GM18861 (cell line): ENCODE measurements at regions not wholly inside any gene's neighbourhood (a gene's known extent, or its start where the extent isn't known, plus 50 kb on each side); places are given as distances from the start of the nearest gene placed in this dataset.
"Not testable (repeated sequence)": the region's sequence is repeated elsewhere in the genome, so short reads cannot be mapped to it uniquely, and the experiment has no call there.

Experiments
- ATAC-seq: cut with Tn5 transposase; IDR thresholded peaks from one replicate; pipeline ENCODE4 v1.9.1; 2021; ENCODE audit not compliant: unreplicated experiment

DNA sequence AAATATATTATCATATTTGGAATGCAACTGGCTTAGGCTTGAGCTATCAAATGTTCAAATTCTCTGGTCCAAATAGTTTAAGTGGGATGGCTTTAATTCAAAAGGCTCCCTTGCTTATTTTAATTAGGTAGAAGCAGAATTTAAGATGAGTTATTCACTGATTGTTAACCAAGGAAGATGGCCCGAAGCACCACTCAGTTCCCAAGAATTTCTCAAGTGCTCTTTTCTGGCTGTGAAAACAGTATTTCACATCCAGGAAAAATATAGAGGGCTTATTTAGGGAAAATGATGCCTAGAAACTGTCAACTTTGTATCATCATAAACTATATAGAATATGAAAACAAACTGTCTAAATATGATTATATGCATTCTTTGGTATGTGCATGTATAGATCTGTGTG lies 246.5 kb upstream of the SFRP2 start:
- no peak for ATAC-seq

DNA sequence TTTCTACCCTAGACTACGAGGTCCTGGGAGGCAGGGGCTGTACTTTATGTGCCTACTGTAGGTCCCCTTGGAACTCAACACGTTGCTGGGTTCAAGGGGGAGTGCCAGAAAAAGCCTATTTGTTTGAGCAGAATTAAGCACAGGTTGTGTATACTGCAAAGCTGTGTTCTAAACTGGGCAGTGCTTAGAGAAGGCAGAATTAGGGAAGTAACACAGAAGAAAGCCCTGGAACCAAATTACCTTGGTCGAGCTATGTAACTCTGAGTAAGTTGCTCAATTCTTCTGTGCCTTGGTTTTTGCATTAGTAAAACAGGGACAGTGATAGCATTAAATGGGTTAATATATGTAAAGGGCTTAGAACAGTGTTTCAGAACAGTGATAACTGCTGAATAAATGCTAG lies 245.0 kb upstream of the SFRP2 start:
- ATAC-seq = no peak

DNA sequence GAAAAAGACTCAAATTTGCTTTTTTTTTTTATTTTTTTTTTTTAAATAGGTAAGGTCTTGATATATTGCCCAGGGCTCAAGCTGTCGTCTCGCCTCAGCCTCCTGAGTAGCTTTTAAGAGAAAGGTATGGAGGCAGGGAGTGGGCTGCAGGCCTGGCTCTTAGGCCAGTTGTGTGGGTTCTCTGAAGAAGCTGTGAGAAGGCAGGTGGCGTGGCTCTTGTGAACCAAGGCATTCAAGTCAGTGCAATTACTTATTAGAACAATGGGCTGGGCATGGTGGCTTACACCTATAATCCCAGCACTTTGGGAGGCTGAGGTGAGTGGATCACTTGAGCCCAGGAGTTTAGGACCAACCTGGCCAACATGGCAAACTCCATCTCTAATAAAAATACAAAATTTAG lies 244.0 kb upstream of the SFRP2 start:
- no peak for ATAC-seq

DNA sequence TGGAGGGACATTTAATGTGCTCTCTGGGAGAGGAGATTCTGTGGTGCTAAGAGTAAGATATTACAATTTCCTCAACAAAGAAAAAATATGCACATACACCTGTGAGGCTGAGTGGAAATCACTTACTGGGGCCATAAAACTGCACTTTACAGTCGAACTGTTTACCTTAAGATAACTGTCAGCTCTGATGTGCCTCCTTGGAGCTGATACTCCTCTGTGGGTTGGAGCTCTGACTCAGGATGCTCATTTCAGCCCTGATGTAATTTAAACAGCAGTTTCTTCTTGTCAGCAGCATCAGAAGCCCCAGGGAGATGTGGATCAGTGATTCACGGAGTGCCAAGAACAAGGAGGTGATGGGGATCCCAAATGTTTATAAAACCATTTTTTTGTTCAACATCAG lies 241.9 kb upstream of the SFRP2 start:
- no peak for ATAC-seq

DNA sequence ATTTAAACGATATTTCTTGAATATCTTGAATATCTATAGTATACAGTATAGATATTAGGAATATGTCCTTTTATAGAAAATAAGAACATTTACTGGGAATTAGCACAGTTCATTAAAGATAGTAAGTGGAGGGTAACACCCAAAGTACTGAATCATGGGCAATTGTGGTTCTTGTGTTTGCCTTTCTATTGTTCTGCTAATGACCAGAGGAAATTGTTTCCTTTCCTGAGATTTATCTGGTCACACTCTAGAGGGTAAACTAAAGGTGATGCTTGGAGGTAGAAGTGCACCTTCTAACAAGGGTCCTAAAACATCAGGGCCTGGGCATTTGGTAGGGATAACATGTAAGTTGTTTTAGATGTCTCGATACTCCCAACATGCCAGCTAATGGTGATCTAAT lies 241.3 kb upstream of the SFRP2 start:
- no peak for ATAC-seq

DNA sequence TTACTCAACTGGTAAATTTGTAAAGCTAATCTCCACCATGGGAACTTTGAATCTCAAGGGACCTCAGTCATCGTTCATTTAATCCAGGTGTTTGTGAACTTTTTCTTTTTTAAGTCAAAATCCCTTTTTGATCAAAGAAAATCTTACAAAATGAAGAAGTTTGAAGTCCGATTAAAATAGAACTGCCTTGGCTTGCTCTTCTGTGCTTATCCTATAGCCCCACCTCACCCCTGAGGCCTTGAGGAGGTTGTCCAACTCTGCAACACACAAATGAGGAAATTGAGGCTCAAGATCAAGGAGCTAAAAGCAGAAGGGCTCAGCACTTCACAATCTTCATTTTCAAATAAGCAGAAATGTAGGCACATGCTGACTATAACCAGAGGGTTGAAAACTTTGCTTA lies 240.3 kb upstream of the SFRP2 start:
- no peak for ATAC-seq

DNA sequence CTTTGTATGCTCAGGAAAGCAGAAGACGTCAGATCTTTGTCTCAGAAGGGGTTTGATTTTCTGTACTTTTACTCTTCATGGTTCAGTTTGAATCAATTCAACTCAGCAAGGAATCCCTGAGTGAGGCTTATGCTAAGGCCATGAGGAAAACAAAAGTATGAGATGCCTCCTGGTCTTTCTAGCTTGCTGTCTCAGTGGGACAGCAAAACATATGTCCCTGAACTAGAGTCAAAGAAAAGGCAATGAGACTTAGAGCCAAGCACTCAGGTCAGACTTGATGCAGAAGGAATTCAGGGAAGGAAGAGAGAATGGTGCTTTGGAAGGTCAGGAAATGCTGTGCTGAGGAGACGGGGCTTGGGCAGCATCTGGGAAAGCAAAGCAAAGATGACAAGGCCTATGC lies 236.2 kb upstream of the SFRP2 start:
- ATAC-seq = no peak

DNA sequence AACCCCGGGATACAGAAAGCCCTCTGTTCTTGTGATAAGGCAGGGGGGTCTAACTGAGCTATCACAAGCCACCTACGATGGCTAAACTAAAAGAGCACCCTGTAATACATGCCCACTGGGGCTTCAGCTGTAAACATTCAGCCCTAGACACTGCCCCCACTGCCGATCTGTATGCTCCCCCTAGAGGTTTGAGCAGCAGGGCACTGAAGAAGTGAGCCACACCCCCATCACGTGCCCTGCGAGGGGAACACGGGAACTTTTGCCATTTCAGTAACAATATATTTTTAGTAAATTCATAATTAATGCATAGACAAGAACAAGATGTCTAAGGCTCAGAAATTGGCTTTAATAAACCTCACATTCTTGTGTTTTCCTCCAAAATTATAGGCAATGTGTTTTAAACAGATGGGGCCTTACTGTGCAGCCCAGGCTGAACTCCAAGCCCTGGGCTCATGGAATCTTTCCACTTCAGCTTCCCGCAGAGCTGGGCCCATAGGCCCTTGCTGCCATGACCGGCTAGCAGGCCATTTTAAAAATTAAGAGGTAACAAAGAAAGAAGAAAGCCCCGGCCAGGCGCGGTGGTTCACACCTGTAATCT lies 235.3 kb upstream of the SFRP2 start:
- ATAC-seq = no peak

DNA sequence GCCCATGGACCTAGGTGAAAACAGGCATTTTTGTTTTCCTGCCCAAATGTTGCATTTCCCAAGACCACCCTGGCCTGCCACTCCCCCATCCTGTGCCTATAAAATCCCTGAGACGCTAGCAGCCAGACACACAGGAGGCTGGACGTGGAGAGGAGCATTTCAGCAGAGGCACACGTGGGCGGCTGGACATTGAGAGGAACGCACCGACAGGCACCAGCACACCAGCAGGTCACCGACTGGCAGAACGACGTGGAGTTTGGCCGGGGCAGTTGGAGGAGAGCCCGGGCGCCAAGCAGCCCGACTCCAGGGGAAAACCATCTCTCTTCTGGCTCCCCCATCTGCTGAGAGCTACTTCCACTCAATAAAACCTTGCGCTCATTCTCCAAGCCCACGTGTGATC lies 234.8 kb upstream of the SFRP2 start:
- ATAC-seq = not testable (repeated sequence)

DNA sequence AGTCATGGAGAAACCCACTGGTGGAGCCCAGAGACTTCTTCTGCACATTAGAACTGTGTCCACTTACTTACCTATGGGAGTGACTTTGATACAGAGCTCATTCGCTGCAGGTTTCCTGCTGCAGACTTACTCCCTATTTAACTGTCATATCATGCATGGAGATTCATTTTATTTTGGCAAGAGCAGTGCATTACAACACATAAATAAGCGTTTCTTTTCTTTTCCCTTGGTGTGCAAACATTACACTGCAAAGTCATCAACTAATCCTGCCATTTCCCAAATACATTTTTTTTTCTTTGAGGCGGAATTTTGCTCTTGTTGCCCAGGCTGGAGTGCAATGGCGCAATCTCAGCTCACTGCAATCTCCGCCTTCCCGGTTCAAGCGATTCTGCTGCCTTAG lies 230.9 kb upstream of the SFRP2 start:
- ATAC-seq = no peak

DNA sequence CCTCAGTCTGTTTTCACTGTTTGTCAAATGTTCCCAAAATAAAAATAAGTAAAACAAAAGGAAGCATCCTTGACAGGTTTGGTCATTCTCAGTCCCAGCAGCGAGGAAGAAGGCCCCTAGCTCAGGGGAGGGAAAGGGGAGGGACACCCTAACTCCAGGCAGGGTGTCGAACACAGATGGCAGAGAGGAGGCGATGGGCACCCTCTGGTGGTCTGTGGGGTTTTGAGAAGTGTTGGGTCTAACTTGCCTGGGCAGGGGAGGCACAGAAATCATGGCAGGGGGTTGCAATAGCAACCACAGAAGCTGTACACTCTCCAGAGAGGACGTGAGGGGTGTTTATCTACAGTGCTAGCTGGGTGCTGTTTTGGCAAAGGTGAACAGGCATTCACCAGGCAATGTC lies 229.8 kb upstream of the SFRP2 start:
- ATAC-seq = no peak

DNA sequence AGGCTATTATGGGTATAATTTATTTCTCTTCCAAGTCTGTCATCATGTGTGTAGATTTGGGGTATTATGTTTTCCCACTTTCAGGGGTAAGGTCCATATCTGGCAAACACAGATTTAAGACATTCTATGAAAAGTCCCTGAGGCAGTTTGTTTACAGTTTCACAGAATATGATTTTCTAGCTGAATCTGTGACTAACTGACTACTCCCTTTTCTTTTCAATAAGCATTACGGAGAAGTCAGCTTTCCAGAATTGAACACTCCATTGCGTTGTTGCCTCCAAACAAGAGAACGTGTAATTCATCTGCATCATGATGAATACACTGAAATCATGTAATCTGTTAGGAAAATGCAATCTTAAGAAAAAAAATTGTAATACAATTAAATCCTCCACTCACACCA lies 226.7 kb upstream of the SFRP2 start:
- ATAC-seq = no peak

DNA sequence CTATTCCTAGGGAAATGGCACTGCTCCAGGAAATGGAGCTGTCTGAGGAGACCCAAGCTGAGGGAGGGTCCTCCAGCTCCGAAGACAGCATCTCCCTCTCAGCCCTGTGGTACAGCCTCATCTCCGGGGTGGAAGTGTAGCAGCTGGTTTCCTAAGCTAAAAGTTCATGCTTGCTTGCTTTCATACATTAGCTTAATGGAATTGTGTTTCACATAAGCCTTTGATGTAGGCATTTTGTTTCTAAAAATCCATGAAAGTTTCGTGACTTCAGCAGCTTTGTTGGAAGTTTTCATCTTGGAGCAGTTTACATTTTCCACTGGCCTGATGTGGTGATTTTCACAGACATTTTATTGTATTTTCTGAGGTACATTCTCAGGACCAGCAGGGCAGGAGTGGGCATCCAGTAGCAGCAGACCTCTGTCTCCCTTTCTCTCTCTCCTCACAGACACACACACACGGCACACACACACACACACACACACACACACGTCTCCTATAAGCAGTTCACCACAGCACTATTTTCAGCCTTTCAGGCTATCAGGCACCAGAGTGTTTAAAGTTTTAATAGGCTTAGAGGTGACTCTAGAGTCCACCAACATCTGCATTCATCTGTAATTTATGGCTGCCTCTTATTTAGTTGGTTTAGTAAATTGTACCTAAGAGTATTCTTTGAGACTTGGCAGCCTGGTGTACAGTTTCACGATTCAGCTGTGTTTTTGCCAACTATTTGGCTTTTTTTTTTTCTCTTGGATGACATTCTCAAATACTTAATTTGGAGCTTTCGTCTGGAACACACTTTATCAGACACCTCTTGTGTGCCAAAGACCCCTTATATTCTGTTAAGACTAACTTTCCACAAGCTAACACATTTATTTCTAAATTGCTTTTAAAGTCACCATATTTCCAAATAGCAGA lies 225.8 kb upstream of the SFRP2 start:
- no peak for ATAC-seq

DNA sequence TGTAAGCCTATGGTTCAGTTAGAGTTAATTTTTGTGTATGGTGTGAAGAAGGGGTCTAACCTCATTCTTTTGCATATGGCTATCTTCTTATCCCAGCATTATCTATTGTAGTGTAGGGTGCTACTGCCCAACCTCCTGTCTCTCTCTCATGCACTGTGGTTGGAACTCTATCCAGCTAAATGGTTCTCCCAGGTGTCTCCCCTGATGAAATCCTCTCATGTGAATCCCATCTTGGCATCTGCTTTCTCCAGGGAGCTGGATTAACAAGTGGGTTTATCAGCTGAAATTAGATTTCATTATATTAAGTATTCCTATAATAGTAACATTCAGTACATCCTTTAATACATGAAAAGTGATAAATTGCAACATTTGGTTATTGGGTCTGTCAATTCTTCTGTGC lies 224.7 kb upstream of the SFRP2 start:
- no peak for ATAC-seq

DNA sequence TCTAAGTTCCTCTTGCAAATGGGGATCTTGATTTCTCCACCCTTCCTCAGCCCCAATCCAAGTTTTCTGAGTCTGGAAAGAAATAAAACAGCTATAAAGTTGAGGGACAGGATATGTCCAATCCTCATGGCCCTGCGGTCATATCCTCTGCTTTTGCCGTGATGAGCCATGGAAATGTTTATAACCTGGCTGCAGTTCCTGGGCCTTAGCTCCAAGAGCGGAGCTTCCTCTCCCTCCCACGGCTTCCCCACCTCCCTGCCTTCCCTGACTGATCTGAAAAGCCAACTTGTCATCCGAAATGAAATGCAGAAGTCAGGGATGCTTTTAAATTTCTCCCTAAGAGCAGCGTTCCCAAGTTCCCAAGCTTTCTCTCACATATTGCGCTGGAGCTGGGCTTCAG lies 221.5 kb upstream of the SFRP2 start:
- ATAC-seq = no peak

DNA sequence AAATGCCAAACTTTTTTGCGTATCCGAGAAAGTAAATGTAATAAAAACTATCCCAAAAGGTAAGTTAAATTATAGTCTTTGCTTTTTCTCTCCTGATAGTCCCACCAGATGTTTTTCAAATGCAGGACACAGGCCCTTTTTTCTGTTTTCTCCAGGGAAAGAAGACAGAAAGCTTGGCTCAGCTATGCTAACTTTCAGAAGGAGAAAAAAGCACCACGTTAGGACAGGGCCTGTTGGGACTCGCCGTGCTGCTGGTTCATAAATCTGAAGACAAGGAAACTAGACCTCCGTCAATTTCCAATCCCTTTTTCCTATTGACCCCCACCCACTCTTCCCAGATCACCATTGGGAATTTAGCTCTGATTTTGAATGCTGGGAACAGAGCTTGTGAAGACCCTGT lies 220.9 kb upstream of the SFRP2 start:
- ATAC-seq = no peak

DNA sequence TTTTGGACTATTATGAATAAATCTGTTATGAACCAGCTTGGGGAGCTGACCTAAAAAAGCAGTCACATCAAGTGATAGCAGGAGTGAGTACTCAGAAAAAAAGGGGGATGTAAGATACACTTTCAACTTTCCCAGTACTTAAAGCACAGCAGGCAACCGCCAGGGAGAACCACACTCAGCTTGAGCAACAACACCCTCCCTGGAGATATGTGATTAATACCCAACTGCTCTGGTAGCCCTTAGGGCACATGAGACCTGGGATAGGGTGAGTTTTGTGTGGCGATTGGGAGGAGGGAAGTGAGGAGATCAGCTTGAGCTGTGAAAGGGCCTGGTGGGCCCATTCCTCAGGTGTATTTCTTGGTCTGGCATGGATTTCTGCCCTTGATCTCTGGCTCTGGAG lies 220.3 kb upstream of the SFRP2 start:
- no peak for ATAC-seq

DNA sequence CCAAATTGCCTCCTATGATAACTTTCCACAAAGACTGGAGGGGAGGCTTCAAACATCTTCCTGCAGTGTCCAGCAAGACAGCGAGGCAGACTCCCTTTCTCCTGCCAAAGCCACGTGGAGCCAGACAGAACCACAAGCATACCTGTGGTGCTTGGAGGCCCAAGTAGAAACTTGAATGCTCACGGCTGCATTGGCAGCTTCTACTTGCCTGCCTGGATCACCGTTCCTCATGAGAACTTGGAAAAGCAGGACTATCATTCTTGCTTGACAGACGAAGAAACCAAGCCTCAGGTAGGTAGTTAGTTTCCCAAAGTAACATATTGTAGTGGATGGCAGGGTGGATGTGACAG lies 216.3 kb upstream of the SFRP2 start:
- no peak for ATAC-seq

DNA sequence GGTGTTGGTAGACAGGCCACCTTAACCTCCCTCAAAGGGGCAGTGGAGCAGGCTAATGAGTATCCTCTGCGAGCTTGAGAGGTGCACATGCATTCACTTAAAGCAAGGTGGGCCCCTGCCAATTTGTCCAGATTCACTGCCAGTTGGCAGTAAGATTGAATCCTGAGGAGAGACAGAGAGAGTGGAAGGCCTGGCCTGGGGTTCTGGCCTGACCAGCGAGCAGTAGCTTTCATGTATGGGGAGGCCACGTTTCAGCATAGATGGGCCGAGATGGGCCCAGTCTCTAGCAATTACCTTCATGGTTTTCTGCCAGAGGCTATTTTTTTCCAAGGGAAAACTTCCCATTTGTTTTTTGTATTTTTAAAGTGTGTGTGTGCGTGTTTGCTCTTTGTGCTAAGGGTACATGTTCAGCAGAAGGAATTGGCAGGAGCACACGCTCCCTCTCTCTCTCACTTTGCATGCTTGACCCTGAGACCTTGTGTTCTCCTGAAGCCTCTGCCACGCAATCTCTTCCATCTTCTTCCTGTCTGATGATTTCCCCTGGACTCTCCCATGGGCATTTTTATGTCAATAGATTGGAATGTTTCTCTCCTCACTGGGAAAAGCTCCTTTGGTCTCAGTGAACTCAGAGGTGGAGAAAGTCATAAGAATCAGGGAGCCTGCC lies 215.8 kb upstream of the SFRP2 start:
- ATAC-seq = no peak

DNA sequence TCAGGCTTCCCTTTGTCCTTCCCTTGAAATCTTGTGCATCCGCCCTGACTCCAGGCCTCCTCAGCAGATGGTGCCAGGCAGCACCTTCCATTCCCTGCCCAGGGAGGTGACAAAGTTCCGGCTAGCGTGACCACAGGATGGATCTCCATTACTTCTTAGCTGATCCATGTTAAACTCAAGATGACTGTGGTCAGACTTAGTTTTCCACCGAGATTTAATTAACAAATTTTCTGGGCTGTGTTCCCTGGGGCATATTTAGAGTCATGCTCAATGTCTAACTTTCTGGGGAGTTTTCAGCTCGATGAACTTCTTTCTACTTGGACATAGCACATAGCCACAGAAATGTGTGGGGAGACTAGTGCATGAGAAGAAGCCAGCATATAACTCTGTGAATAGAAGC lies 215.1 kb upstream of the SFRP2 start:
- no peak for ATAC-seq

DNA sequence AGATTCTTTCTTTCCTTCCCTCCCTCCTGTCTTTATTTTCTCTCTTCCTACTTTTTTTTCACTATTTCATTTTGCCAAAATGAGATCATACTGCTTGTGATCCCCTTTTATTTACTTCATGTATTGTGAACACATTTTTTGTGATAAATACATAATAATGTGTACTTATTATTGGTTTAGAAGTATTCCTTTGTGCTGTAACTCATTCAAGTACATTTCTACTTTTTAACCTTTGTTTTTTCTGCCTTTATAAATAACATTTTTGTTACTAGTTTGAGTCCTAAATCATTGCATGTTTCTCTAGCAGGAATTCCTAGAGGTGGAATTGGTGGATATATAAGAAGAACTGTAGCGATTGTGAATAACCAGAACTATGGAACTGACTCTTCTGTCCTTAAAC lies 214.5 kb upstream of the SFRP2 start:
- ATAC-seq = no peak

DNA sequence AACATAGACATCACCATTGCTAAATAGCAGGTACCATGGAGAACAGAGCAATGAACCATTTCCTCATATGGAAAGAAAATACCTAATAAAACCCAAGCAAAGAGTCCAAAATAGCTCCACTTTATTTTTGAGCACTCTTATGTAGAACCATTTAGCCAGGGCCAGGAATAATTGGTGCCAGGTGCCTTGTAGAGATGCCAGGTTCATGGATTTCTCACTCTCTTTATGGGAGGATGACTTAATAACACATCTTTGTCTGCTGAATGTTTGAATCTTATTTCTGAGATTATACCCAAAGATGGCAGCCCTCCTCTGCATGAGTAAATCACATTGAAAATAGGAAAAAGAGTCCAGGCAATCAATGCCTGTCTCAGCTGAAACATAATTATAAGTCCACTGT lies 212.3 kb upstream of the SFRP2 start:
- ATAC-seq = no peak
